GM19023 (cell line): ENCODE measurements at regions not wholly inside any gene's neighbourhood (a gene's known extent, or its start where the extent isn't known, plus 50 kb on each side); places are given as distances from the start of the nearest gene placed in this dataset.
"Not testable (repeated sequence)": the region's sequence is repeated elsewhere in the genome, so short reads cannot be mapped to it uniquely, and the experiment has no call there.

Experiments used
- ATAC-seq: cut with Tn5 transposase; IDR thresholded peaks from one replicate; pipeline ENCODE4 v1.9.1; 2021; ENCODE audit warnings: mild to moderate bottlenecking, moderate library complexity; ENCODE audit not compliant: unreplicated experiment

GRCh38 chr5:30279237-30279636, 914.2 kb upstream of the CDH6 start:
- ATAC-seq: no peak

GRCh38 chr5:30267026-30267425, 926.5 kb upstream of the CDH6 start:
- no peak for ATAC-seq

GRCh38 chr5:30239331-30240022, 954.0 kb upstream of the CDH6 start:
- ATAC-seq: no peak

DNA sequence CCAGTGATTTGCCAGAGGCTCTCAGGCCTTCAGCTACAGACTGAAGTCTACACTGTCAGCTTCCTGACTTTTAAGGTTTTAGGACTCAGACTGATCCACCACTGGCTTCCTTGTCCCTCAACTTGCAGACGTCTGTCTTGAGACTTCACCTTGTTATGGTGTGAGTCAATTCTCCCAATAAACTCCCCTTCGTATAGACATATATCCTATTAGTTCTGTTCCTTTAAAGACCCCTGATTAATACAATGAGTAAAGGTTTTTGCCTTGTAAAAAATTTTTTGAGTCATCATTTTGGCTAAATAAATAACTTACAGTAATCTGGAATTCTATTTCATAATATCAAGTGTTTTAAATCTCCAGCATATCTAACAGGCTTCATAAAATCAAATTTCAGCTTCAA, 956.3 kb upstream of the CDH6 start:
- no peak for ATAC-seq

DNA sequence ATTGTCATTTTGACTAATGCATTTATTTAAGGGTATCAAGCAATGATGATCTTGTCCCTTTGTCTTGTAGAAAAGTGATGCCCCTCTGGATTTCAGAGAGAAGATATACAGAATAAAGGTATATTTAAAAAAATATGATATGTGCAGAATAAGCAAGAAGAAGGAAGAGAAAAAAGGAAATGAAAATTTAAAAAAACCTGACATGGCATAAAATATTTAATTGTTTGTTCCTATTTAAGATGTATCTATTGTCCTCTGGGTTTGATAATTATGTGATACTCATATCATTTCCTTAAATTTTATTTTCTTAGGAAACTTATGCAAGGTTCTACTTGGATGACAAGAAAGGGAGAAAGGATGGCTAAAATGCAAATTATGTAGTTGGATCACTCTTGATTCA, 983.7 kb upstream of the CDH6 start:
- ATAC-seq: no peak

- no peak for ATAC-seq
Measured at GRCh38 chr5:30197662-30198061, 995.8 kb upstream of the CDH6 start.

DNA sequence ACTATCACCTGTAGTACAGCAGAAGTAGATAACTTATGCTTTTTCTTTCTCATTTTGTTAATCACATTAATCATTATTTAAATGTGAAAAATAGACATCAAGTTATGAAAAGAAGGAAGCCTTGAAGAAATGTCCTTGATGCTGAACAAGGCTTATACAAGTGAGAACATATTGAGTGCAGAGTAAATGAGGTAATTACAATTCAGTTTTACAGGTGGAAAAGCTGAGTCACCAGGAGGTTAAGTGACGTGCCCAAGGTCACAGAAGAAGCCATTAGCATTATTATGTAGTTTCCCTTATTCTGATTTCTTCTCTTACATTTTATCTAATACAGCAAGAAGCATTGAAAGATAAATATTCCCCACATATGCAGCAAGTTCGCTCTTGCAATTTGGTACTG, 998.5 kb upstream of the CDH6 start:
- ATAC-seq: no peak

DNA sequence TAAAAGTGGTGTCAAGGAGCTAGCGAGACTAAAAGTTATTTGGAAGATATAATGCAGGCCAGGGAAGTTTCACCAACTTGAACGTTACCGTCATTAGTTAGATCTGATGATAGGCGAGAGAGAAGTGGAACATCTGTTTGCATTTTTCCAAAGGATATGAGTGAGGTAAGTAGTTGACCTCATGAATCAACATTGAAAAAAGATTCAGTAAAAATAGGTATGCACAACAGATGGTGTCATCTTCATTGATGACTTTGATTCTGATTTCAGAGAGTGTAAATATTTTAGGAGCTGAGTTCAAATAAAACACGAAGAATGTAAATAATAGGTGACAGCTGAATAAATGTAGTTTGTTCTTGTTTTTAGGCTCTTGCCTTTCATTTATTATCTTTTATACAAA, 998.9 kb upstream of the CDH6 start:
- ATAC-seq: no peak

DNA sequence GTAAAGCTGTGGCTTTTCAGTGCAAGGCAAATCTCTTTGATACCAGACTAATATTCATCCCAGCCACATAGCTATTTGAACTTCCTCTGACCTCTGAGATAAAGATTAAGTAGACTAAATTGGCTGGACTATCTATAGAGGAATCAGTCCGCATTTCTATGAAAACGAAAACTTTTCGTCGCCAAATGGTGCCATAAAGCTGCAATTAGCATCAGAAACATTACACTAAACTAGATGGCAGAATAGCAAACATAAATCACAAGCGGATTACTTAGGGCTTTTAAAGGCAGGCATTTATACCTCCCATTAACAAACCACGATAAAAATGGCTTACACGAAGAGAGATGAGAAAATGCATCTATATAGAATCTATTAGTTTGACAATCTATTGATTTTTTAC, 1009.7 kb upstream of the CDH6 start:
- ATAC-seq: no peak

GRCh38 chr5:30156156-30156555, 1037.3 kb upstream of the CDH6 start:
- ATAC-seq: no peak

DNA sequence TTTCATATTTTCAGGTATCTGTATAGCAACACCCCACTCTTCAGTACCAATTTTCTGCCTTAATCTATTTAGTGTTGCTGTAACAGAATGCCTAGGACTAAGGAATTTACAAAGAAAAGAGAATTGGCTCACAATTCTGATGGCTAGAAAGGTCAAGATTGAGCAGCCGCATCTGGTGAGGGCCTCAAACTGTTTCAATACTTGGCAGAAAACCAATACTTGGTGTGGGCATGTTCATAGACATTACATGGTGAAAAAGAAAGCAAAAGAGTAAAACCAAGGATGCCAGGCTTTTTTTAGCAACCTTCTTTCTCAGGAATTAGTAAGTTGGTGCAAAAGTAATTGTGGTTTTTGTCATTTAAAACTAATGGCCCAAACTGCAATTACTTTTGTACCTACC, 1041.1 kb upstream of the CDH6 start:
- ATAC-seq: no peak

- ATAC-seq: no peak
Measured at GRCh38 chr5:30150231-30150630, 1043.3 kb upstream of the CDH6 start.

DNA sequence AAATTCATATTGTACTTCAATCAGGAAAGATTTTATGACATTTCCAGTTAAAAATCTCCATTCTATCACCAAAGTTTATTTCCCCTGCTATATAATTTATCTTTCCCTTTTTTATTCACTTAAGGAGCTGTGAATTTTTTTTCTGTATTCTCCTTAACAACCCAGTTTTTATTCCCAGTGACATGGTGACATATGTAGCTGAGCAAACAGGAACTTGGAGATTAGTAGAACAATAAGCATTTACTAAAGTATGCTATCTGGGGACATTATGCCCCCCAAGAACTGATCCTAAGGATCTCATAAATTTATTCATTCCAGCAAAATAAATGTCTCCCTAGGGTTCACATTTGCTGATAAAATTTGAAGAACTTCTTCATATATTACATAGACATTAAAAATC, 1044.0 kb upstream of the CDH6 start:
- ATAC-seq: no peak

- no peak for ATAC-seq
Measured at GRCh38 chr5:30147976-30148375, 1045.5 kb upstream of the CDH6 start.

DNA sequence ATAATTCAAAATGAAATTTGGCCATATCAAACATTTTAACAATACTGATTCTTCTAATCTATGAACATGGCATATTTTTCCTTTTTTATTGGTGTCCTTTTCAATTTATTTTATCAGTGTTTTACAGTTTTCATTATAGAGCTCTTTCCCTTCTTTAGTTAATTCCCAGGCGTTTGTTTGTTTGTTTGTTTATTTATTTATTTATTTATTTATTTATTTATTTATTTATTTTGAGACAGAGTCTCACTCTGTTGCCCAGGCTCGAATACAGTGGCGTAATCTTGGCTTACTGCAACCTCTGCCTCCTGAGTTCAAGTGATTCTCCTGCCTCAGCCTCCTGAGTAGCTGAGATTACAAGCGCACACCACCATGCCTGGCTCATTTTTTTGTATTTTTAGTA, 1049.4 kb upstream of the CDH6 start:
- not testable (repeated sequence) for ATAC-seq

- no peak for ATAC-seq
Measured at GRCh38 chr5:30142432-30142831, 1051.1 kb upstream of the CDH6 start.

DNA sequence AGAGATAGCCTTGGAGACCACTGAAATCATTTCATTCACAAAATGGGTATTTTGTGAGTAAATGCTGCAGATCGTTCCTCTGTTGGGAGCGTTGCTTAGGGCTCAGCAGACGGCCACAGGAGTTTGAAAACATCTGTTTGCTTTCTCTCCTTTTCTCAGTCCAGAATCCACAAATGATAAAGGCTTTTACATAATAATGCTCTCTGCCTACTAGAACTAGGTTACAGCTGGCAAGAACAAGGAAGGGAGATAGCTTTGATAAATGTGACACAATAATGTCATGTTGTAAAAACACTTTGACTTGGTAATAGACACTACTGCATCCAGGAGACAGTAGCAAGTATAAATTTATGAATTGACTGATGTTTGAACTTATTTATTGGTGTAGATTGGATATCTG, 1072.4 kb upstream of the CDH6 start:
- ATAC-seq: no peak

DNA sequence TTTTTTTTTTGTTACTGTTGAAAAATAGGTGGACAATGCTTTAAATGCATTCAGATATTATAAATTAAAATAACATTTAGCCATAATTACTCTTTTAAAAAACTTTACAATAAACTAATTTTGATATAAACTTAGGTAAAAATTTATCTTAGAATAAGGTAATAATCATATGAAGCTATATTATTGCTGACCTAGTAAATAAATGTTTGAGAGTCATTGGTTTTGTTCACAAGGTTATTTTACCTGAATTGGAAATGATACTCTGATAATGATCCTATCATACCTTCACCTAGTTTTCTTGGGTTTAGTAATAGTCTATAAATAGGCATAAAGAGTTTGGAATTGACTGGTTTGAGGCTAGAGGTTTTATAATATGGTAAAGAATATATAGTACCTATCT, 1076.4 kb upstream of the CDH6 start:
- ATAC-seq: no peak

GRCh38 chr5:30113542-30113941, 1079.9 kb upstream of the CDH6 start:
- no peak for ATAC-seq

GRCh38 chr5:30112867-30113266, 1080.6 kb upstream of the CDH6 start:
- ATAC-seq: no peak

- no peak for ATAC-seq
Measured at GRCh38 chr5:30108051-30108450, 1085.4 kb upstream of the CDH6 start.

- ATAC-seq: no peak
Measured at GRCh38 chr5:30106596-30106995, 1086.9 kb upstream of the CDH6 start.

DNA sequence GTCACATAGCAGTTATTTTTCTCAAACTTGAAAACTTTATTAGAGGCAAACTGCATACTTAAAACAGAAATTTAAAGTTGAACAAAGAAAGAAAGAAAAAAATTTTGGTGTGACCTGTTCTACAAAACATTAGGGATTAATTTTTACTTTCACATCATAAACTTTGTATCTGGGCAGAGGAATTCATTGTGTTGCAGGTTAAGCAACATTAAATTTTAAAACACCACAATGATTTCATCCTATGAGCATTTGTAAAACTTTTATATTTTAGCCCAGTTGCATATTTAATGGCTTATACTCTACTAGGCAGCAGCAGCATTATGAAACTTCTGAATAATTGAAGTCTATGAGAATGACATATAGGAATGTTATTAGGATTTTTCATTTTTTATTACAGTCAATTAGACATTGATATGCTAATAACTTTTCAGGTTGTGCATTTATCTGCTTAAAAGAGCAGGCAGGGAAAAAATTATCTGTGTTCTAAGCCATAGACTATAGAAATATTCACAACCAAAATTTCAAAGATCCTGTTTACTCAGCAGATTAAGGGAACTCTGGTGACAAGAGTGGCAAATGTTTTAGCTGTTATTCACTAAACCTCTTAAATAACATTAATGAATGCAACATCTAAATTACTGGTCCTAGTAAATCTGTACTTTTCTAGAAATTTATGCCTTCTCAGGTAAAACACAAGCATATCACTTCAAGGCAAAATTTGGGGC, 1088.5 kb upstream of the CDH6 start:
- ATAC-seq: no peak
